OCI-LY7 (cell line): ENCODE measurements at regions not wholly inside any gene's neighbourhood (a gene's known extent, or its start where the extent isn't known, plus 50 kb on each side); places are given as distances from the start of the nearest gene placed in this dataset.

ENCODE experiments used
- EZH2phosphoT487 ChIP-seq: fragments of 200-600 bp; sonication (generic); IDR thresholded peaks from 2 replicates; pipeline ENCODE4 v1.6.1; 2018; ENCODE audit warnings: low read depth, borderline replicate concordance, mild to moderate bottlenecking, mixed run types, antibody characterized with exemption, low read length, moderate library complexity, mixed read lengths
- TF ChIP-seq, protein P1 (sequence below): fragments of 200-600 bp; sonication (generic); conservative IDR thresholded peaks from 2 replicates; pipeline ENCODE4 v1.5.1; 2014; ENCODE audit warnings: mild to moderate bottlenecking, antibody characterized with exemption, low read length, moderate library complexity, mixed read lengths

DNA sequence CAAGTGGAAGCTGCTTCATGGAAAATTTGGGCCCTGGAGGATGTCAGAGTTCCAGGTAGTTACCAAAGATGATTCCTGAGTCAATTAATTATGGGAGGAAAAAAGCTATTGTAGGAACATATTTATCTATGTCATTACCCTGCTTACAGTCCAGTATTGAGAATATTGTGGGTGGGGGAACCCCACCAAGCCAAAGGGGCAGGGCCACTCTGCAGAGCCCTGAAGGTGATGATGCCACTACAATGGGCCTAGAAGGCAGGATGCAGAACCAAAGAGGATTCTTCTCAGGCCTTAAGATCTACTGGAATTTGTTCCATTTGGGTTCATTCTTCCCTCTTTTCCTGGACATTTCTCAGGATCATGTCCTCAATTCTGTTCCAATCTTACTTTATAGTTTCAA lies 375.2 kb upstream of the MARCKS start:
- TF ChIP-seq, protein P1, sequence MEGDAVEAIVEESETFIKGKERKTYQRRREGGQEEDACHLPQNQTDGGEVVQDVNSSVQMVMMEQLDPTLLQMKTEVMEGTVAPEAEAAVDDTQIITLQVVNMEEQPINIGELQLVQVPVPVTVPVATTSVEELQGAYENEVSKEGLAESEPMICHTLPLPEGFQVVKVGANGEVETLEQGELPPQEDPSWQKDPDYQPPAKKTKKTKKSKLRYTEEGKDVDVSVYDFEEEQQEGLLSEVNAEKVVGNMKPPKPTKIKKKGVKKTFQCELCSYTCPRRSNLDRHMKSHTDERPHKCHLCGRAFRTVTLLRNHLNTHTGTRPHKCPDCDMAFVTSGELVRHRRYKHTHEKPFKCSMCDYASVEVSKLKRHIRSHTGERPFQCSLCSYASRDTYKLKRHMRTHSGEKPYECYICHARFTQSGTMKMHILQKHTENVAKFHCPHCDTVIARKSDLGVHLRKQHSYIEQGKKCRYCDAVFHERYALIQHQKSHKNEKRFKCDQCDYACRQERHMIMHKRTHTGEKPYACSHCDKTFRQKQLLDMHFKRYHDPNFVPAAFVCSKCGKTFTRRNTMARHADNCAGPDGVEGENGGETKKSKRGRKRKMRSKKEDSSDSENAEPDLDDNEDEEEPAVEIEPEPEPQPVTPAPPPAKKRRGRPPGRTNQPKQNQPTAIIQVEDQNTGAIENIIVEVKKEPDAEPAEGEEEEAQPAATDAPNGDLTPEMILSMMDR, result no peak
- no peak for TF ChIP-seq EZH2phosphoT487
